ENCODE measurements at regions not wholly inside any gene's neighbourhood (a gene's known extent, or its start where the extent isn't known, plus 50 kb on each side); places are given as distances from the start of the nearest gene placed in this dataset.

DNA sequence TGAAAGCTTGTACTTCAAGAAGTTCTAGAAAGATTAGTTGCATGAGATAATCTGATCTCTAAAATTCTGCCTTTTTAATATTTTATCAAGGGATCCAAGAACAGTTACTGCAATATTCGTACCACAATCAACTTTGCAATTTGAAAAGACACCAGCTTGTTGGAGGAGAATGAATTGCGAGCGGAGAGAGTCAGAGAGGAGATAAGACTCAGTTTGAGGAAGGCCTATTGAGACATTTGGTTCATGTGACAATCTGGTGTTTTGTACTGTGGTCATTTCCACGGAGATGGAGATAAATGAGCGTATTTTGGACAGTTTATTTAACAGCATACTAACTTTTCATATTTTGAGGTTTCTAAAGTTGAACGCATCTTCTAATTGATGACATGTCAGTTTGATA, 1276.0 kb downstream of the EFNB2 start:
- no peaks in the 10 kb centered on the region for H3K27me3 Mint-ChIP-seq
- ChIA-PET POLR2A (no interaction called here), CTCF (no interaction called here)
- H3K4me1 Mint-ChIP-seq = no peaks in the 10 kb centered on the region
- WGBS (ENCODE audit: insufficient coverage) = no CpG with 5 or more reads among the region's 6 CpGs
- no peak overlapping the region for H3K4me3 Mint-ChIP-seq
- H3K9me3 Mint-ChIP-seq = no peaks in the 10 kb centered on the region
- H3K9me3 ChIP-seq = no peaks in the 10 kb centered on the region
- no peak overlapping the region for H3K27ac Mint-ChIP-seq
- ATAC-seq (replicated peaks in 1 of 4) (no peak), DNase-seq (no peak)
- no peak overlapping the region for H3K4me3 ChIP-seq (ENCODE audit: control insufficient read depth in 1 of 2, extremely low read depth in 1 of 2, low read length in 1 of 2)
- H3K27ac ChIP-seq (ENCODE audit: low read length) = no peak overlapping the region
- no peaks in the 10 kb centered on the region for H3K4me1 ChIP-seq (ENCODE audit: control insufficient read depth in 1 of 2, extremely low read depth in 1 of 2, insufficient read depth in 2 of 2, low read length in 2 of 2)
- no peaks in the 10 kb centered on the region for H3K36me3 ChIP-seq (ENCODE audit: control insufficient read depth in 2 of 2, extremely low read depth in 1 of 2, insufficient read depth in 1 of 2, low read length in 1 of 2)
- H3K27me3 ChIP-seq (replicated peaks in 1 of 2; ENCODE audit: control insufficient read depth in 2 of 2, extremely low read depth in 1 of 2, insufficient read depth in 2 of 2, low read length in 1 of 2) = no peaks in the 10 kb centered on the region
- no peaks in the 10 kb centered on the region for H3K36me3 Mint-ChIP-seq

DNA sequence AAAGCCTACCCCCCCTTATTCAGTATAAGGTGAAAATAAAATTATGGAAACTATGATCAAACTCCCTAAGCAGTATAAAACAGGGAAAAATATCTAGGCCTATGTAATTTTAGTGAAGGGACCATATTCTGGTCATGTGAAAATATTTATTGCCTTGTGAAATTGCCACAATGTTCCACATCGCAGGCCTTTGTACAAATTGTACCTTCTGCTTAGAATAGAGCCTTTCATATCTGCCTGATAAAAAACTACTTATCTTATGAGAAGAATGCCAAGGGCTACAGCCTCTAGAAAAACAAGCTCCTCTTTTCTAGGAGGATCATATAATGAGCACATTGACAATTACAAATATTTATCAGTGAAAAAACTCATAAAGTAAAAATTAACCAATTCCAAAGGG, 1280.0 kb downstream of the EFNB2 start:
- H3K4me3 ChIP-seq (ENCODE audit: control insufficient read depth in 1 of 2, extremely low read depth in 1 of 2, low read length in 1 of 2) = no peak overlapping the region
- ChIA-PET CTCF (no interaction called here), POLR2A (no interaction called here)
- Mint-ChIP-seq H3K9me3 (no peaks in the 10 kb centered on the region), H3K4me3 (no peak overlapping the region), H3K27me3 (no peaks in the 10 kb centered on the region), H3K36me3 (no peaks in the 10 kb centered on the region), H3K27ac (no peak overlapping the region), H3K4me1 (no peaks in the 10 kb centered on the region)
- no peaks in the 10 kb centered on the region for H3K4me1 ChIP-seq (ENCODE audit: control insufficient read depth in 1 of 2, extremely low read depth in 1 of 2, insufficient read depth in 2 of 2, low read length in 2 of 2)
- no peaks in the 10 kb centered on the region for H3K9me3 ChIP-seq
- WGBS (ENCODE audit: insufficient coverage) = no CpG with 5 or more reads among the region's 1 CpG
- no peak for ATAC-seq (replicated peaks in 1 of 4)
- no peak for DNase-seq
- no peaks in the 10 kb centered on the region for H3K27me3 ChIP-seq (replicated peaks in 1 of 2; ENCODE audit: control insufficient read depth in 2 of 2, extremely low read depth in 1 of 2, insufficient read depth in 2 of 2, low read length in 1 of 2)
- no peak overlapping the region for H3K27ac ChIP-seq (ENCODE audit: low read length)
- H3K36me3 ChIP-seq (ENCODE audit: control insufficient read depth in 2 of 2, extremely low read depth in 1 of 2, insufficient read depth in 1 of 2, low read length in 1 of 2) = no peaks in the 10 kb centered on the region

DNA sequence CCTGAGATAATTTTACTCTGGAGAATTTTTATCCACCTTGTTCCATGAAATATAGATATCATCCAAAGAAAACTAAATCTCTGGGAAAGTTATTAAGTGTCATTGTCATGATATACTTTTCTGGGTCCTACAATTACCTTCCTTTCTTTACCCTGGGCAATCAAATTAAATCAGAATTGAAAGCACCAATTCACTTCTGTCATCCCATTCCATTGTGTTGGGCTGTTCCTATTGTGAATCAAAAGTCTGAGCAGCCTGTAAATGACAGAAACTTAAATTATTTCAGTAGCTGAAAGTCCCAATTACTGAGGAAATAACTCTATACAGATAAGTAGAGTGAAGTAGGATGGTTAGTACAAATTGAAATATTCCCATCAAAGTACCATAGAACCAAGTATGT, 1284.2 kb downstream of the EFNB2 start:
- H3K4me3 Mint-ChIP-seq = no peak overlapping the region
- no peaks in the 10 kb centered on the region for H3K27me3 Mint-ChIP-seq
- no peak overlapping the region for H3K27ac ChIP-seq (ENCODE audit: low read length)
- H3K4me1 ChIP-seq (ENCODE audit: control insufficient read depth in 1 of 2, extremely low read depth in 1 of 2, insufficient read depth in 2 of 2, low read length in 2 of 2) = no peaks in the 10 kb centered on the region
- POLR2A ChIA-PET = no interaction called here
- H3K27me3 ChIP-seq (replicated peaks in 1 of 2; ENCODE audit: control insufficient read depth in 2 of 2, extremely low read depth in 1 of 2, insufficient read depth in 2 of 2, low read length in 1 of 2) = no peaks in the 10 kb centered on the region
- H3K36me3 Mint-ChIP-seq = no peaks in the 10 kb centered on the region
- no peak for DNase-seq
- no peaks in the 10 kb centered on the region for H3K9me3 ChIP-seq
- H3K9me3 Mint-ChIP-seq = no peaks in the 10 kb centered on the region
- no peak for ATAC-seq (replicated peaks in 1 of 4)
- no peaks in the 10 kb centered on the region for H3K36me3 ChIP-seq (ENCODE audit: control insufficient read depth in 2 of 2, extremely low read depth in 1 of 2, insufficient read depth in 1 of 2, low read length in 1 of 2)
- CTCF ChIA-PET = no interaction called here
- no peak overlapping the region for H3K27ac Mint-ChIP-seq
- H3K4me3 ChIP-seq (ENCODE audit: control insufficient read depth in 1 of 2, extremely low read depth in 1 of 2, low read length in 1 of 2) = no peak overlapping the region
- H3K4me1 Mint-ChIP-seq = no peaks in the 10 kb centered on the region

DNA sequence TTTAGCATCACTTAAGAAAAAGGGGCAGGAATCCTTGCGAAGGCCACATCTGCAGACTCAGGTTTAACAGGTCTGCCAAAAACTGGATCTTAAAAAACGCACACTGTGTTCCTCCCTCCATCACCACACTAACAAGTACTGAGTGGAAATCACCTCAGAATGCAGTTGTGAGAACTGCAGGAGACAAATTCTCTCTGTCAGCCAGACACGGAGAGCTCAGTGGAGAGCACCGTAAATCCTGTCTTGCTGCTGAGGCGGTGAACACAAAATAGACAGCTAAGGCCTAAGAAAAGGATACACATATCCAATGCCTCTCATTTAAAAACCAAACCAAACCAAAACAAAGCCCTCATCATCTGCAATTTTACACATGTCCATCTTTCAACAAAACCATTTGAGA, 1287.6 kb downstream of the EFNB2 start:
- H3K4me3 ChIP-seq (ENCODE audit: control insufficient read depth in 1 of 2, extremely low read depth in 1 of 2, low read length in 1 of 2) = no peak overlapping the region
- no peaks in the 10 kb centered on the region for H3K4me1 ChIP-seq (ENCODE audit: control insufficient read depth in 1 of 2, extremely low read depth in 1 of 2, insufficient read depth in 2 of 2, low read length in 2 of 2)
- Mint-ChIP-seq H3K27ac (no peak overlapping the region), H3K36me3 (no peaks in the 10 kb centered on the region), H3K4me1 (no peaks in the 10 kb centered on the region), H3K27me3 (no peaks in the 10 kb centered on the region), H3K9me3 (no peaks in the 10 kb centered on the region), H3K4me3 (no peak overlapping the region)
- no peaks in the 10 kb centered on the region for H3K27me3 ChIP-seq (replicated peaks in 1 of 2; ENCODE audit: control insufficient read depth in 2 of 2, extremely low read depth in 1 of 2, insufficient read depth in 2 of 2, low read length in 1 of 2)
- 83% methylated on average over 4 of the region's 5 CpGs for WGBS (ENCODE audit: insufficient coverage)
- ChIA-PET CTCF (no interaction called here), POLR2A (no interaction called here)
- H3K27ac ChIP-seq (ENCODE audit: low read length) = no peak overlapping the region
- no peak for ATAC-seq (replicated peaks in 1 of 4)
- no peaks in the 10 kb centered on the region for H3K9me3 ChIP-seq
- no peaks in the 10 kb centered on the region for H3K36me3 ChIP-seq (ENCODE audit: control insufficient read depth in 2 of 2, extremely low read depth in 1 of 2, insufficient read depth in 1 of 2, low read length in 1 of 2)
- DNase-seq = no peak

DNA sequence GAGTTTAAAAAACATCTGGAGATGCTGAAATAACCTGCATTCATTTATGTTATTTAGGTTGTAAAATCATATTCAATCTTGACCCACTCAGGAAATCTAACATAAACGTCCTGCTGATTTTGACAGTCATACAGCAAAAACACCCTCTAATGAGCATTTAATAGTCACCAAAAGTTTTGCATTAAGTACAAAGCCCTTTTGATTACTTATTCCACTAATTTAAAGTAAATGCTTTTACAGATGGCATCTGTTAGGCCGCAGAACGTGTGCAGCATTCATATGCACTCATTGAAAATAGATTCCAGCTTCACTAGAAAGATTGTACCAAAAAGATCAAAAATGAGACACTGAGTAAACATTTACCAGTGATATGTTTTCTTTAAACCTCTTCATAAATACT, 1295.1 kb downstream of the EFNB2 start:
- Histone ChIP-seq H3K27ac (ENCODE audit: low read length) (no peak overlapping the region), H3K4me1 (ENCODE audit: control insufficient read depth in 1 of 2, extremely low read depth in 1 of 2, insufficient read depth in 2 of 2, low read length in 2 of 2) (no peaks in the 10 kb centered on the region), H3K9me3 (no peaks in the 10 kb centered on the region), H3K27me3 (replicated peaks in 1 of 2; ENCODE audit: control insufficient read depth in 2 of 2, extremely low read depth in 1 of 2, insufficient read depth in 2 of 2, low read length in 1 of 2) (no peaks in the 10 kb centered on the region), H3K36me3 (ENCODE audit: control insufficient read depth in 2 of 2, extremely low read depth in 1 of 2, insufficient read depth in 1 of 2, low read length in 1 of 2) (no peaks in the 10 kb centered on the region), H3K4me3 (ENCODE audit: control insufficient read depth in 1 of 2, extremely low read depth in 1 of 2, low read length in 1 of 2) (no peak overlapping the region)
- H3K36me3 Mint-ChIP-seq = no peaks in the 10 kb centered on the region
- no peak overlapping the region for H3K4me3 Mint-ChIP-seq
- H3K27me3 Mint-ChIP-seq = no peaks in the 10 kb centered on the region
- no peaks in the 10 kb centered on the region for H3K9me3 Mint-ChIP-seq
- ChIA-PET CTCF (interaction anchor here in 1 of 2 donors (0.6 kb wide), 1 partner anchor 310 kb away, joined by 5 read pairs; no protein-coding TSS in a partner anchor), POLR2A (no interaction called here)
- DNase-seq (no peak), ATAC-seq (replicated peaks in 1 of 4) (no peak)
- WGBS (ENCODE audit: insufficient coverage) = no CpG with 5 or more reads among the region's 3 CpGs
- H3K4me1 Mint-ChIP-seq = no peaks in the 10 kb centered on the region
- no peak overlapping the region for H3K27ac Mint-ChIP-seq

DNA sequence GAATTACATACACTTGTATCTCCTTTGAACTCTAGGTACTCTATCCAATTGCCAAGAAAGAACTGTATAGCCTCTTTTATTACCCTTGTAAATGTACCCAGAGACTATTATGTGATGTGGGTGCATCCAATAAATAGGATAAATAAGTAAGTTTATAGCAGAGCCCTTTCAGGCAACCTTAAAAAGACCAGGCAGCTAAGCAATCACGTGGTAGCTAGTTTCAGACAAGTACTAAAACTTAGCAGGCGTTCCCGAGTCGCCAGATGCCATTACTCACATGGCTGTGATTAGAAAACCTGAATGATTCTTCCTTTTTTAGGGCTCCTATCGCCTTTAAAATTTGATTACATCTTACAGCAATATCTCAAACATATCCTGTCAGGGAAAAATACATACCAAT, 1303.0 kb downstream of the EFNB2 start:
- POLR2A ChIA-PET = no interaction called here
- Mint-ChIP-seq H3K36me3 (no peaks in the 10 kb centered on the region), H3K27ac (no peak overlapping the region), H3K4me3 (no peak overlapping the region), H3K4me1 (no peaks in the 10 kb centered on the region), H3K27me3 (peaks cover 1 to 3% of the 10 kb centered on the region in 2 donors), H3K9me3 (no peaks in the 10 kb centered on the region)
- Histone ChIP-seq H3K36me3 (ENCODE audit: control insufficient read depth in 2 of 2, extremely low read depth in 1 of 2, insufficient read depth in 1 of 2, low read length in 1 of 2) (no peaks in the 10 kb centered on the region), H3K27ac (ENCODE audit: low read length) (no peak overlapping the region), H3K4me1 (ENCODE audit: control insufficient read depth in 1 of 2, extremely low read depth in 1 of 2, insufficient read depth in 2 of 2, low read length in 2 of 2) (no peaks in the 10 kb centered on the region), H3K4me3 (ENCODE audit: control insufficient read depth in 1 of 2, extremely low read depth in 1 of 2, low read length in 1 of 2) (no peak overlapping the region), H3K27me3 (replicated peaks in 1 of 2; ENCODE audit: control insufficient read depth in 2 of 2, extremely low read depth in 1 of 2, insufficient read depth in 2 of 2, low read length in 1 of 2) (no peaks in the 10 kb centered on the region), H3K9me3 (no peaks in the 10 kb centered on the region)
- WGBS (ENCODE audit: insufficient coverage) = 33% methylated on average over 1 of the region's 5 CpGs
- CTCF ChIA-PET = interaction anchor here in 1 of 2 donors (1.0 kb wide), 1 partner anchor 92 kb away, joined by 3 read pairs; no protein-coding TSS in a partner anchor
- ATAC-seq (replicated peaks in 1 of 4) (no peak), DNase-seq (no peak)

DNA sequence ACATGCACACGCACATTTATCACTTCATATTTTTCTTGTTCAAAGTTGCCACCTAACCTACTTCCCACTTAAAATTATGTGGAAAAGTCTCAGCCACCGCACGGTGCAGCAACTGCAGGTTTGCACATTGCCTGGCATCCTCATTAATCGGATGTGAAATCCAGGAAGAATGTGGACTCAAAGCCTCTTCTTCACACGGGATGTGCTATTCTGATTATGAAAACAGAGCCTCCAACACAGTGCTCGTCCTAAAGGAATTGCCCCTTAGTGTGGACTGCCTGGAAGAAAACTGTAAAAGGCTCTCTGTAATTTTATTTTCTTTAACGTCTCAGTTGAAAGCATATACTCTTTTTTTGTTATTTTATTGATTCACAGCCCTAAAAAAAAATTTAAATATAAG, 1303.5 kb downstream of the EFNB2 start:
- Mint-ChIP-seq H3K4me1 (no peaks in the 10 kb centered on the region), H3K27ac (no peak overlapping the region), H3K4me3 (no peak overlapping the region), H3K9me3 (no peaks in the 10 kb centered on the region), H3K36me3 (no peaks in the 10 kb centered on the region), H3K27me3 (peaks cover 1 to 3% of the 10 kb centered on the region in 2 donors)
- no peak overlapping the region for H3K4me3 ChIP-seq (ENCODE audit: control insufficient read depth in 1 of 2, extremely low read depth in 1 of 2, low read length in 1 of 2)
- WGBS (ENCODE audit: insufficient coverage) = 75% methylated on average over 3 of the region's 7 CpGs
- POLR2A ChIA-PET = no interaction called here
- H3K36me3 ChIP-seq (ENCODE audit: control insufficient read depth in 2 of 2, extremely low read depth in 1 of 2, insufficient read depth in 1 of 2, low read length in 1 of 2) = no peaks in the 10 kb centered on the region
- CTCF ChIA-PET = interaction anchor here in 1 of 2 donors (1.0 kb wide), 1 partner anchor 92 kb away, joined by 3 read pairs; no protein-coding TSS in a partner anchor
- H3K27me3 ChIP-seq (replicated peaks in 1 of 2; ENCODE audit: control insufficient read depth in 2 of 2, extremely low read depth in 1 of 2, insufficient read depth in 2 of 2, low read length in 1 of 2) = no peaks in the 10 kb centered on the region
- H3K27ac ChIP-seq (ENCODE audit: low read length) = no peak overlapping the region
- no peak for ATAC-seq (replicated peaks in 1 of 4)
- DNase-seq = no peak
- no peaks in the 10 kb centered on the region for H3K9me3 ChIP-seq
- no peaks in the 10 kb centered on the region for H3K4me1 ChIP-seq (ENCODE audit: control insufficient read depth in 1 of 2, extremely low read depth in 1 of 2, insufficient read depth in 2 of 2, low read length in 2 of 2)
